T-helper 17 cell (primary cell): ENCODE measurements at regions not wholly inside any gene's neighbourhood (a gene's known extent, or its start where the extent isn't known, plus 50 kb on each side); places are given as distances from the start of the nearest gene placed in this dataset.
"Not testable (repeated sequence)": the region's sequence is repeated elsewhere in the genome, so short reads cannot be mapped to it uniquely, and the experiment has no call there.

Experiments
- ATAC-seq: fragments of 150-1000 bp; cut with Tn5 transposase; 2 replicates; pipeline ENCODE4 v1.10.0; 2021; ENCODE audit warnings: mild to moderate bottlenecking, moderate library complexity
- DNase-seq, 3 donors: peaks; one replicate each; pipeline versions ENCODE4 v3.0.0 to v3.0.0-alpha.2; 2020 to 2021
- H3K9me3 ChIP-seq: one replicate; pipeline ENCODE4 v1.7.0; 2013; ENCODE audit warnings: low read length, mild to moderate bottlenecking; ENCODE audit not compliant: control insufficient read depth, poor library complexity, severe bottlenecking
- H3K27ac Mint-ChIP-seq: one replicate; pipeline ENCODE4 v1.8.0; 2022; ENCODE audit warnings: mild to moderate bottlenecking, moderate library complexity, mixed read lengths
- H3K27me3 Mint-ChIP-seq: one replicate; pipeline ENCODE4 v1.8.0; 2022; ENCODE audit warnings: mixed read lengths
- H3K36me3 Mint-ChIP-seq: one replicate; pipeline ENCODE4 v1.8.0; 2022; ENCODE audit warnings: low read depth, mixed read lengths
- H3K4me1 Mint-ChIP-seq: one replicate; pipeline ENCODE4 v1.8.0; 2022; ENCODE audit warnings: mild to moderate bottlenecking, mixed read lengths
- H3K4me3 Mint-ChIP-seq: one replicate; pipeline ENCODE4 v1.8.0; 2022; ENCODE audit warnings: mild to moderate bottlenecking, moderate library complexity, mixed read lengths

GRCh38 chr12:25690996-25691864, 138.1 kb upstream of the LMNTD1 start:
- H3K4me3 Mint-ChIP-seq, result no peak overlapping the region
- ATAC-seq (no peak), DNase-seq (no peak)
- H3K36me3 Mint-ChIP-seq, result peaks cover 2% of the 10 kb centered on the region
- no peak overlapping the region for H3K27ac Mint-ChIP-seq
- H3K4me1 Mint-ChIP-seq, result no peaks in the 10 kb centered on the region
- H3K9me3 ChIP-seq, result no peaks in the 10 kb centered on the region
- no peaks in the 10 kb centered on the region for H3K27me3 Mint-ChIP-seq

DNA sequence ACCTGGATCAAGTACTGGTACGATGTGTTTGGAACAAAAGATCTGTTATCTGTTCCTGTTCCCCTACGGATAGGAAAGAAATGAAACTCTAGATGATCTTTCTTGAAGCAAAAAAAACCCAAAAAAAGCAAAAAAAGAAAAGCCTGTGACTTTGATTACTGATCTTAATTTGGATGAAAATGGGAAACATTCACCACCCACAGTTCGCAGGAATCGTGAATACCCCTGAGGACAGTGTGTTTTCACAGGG, 138.7 kb upstream of the LMNTD1 start:
- no peak overlapping the region for H3K27ac Mint-ChIP-seq
- no peak for DNase-seq
- ATAC-seq, result no peak
- peaks cover 2% of the 10 kb centered on the region for H3K36me3 Mint-ChIP-seq
- no peak overlapping the region for H3K4me3 Mint-ChIP-seq
- H3K27me3 Mint-ChIP-seq, result no peaks in the 10 kb centered on the region
- no peaks in the 10 kb centered on the region for H3K4me1 Mint-ChIP-seq
- H3K9me3 ChIP-seq, result no peaks in the 10 kb centered on the region

GRCh38 chr12:25692115-25693035, 139.3 kb upstream of the LMNTD1 start:
- no peak overlapping the region for H3K4me3 Mint-ChIP-seq
- DNase-seq, result no peak
- no peaks in the 10 kb centered on the region for H3K9me3 ChIP-seq
- no peaks in the 10 kb centered on the region for H3K4me1 Mint-ChIP-seq
- H3K27me3 Mint-ChIP-seq, result no peaks in the 10 kb centered on the region
- no peak for ATAC-seq
- H3K36me3 Mint-ChIP-seq, result peaks cover under 1% of the 10 kb centered on the region
- H3K27ac Mint-ChIP-seq, result no peak overlapping the region

- H3K27ac Mint-ChIP-seq, result no peak overlapping the region
- H3K36me3 Mint-ChIP-seq, result no peaks in the 10 kb centered on the region
- H3K27me3 Mint-ChIP-seq, result no peaks in the 10 kb centered on the region
- no peak for DNase-seq
- H3K4me3 Mint-ChIP-seq, result no peak overlapping the region
- ATAC-seq, result no peak
- H3K9me3 ChIP-seq, result no peaks in the 10 kb centered on the region
- no peaks in the 10 kb centered on the region for H3K4me1 Mint-ChIP-seq
These were observed 141.0 kb upstream of the LMNTD1 start for GRCh38 chr12:25694072-25694471.

- no peak overlapping the region for H3K4me3 Mint-ChIP-seq
- H3K36me3 Mint-ChIP-seq, result no peaks in the 10 kb centered on the region
- H3K27ac Mint-ChIP-seq, result no peak overlapping the region
- DNase-seq (no peak), ATAC-seq (no peak)
- no peaks in the 10 kb centered on the region for H3K27me3 Mint-ChIP-seq
- H3K9me3 ChIP-seq, result no peaks in the 10 kb centered on the region
- no peaks in the 10 kb centered on the region for H3K4me1 Mint-ChIP-seq
These were observed 142.5 kb upstream of the LMNTD1 start for GRCh38 chr12:25695574-25695973.

- H3K4me3 Mint-ChIP-seq, result no peak overlapping the region
- no peaks in the 10 kb centered on the region for H3K4me1 Mint-ChIP-seq
- H3K9me3 ChIP-seq, result no peaks in the 10 kb centered on the region
- H3K27me3 Mint-ChIP-seq, result no peaks in the 10 kb centered on the region
- H3K27ac Mint-ChIP-seq, result no peak overlapping the region
- DNase-seq (no peak), ATAC-seq (no peak)
- no peaks in the 10 kb centered on the region for H3K36me3 Mint-ChIP-seq
These were observed 145.7 kb upstream of the LMNTD1 start for GRCh38 chr12:25698772-25699171.

GRCh38 chr12:25699454-25699853, 146.4 kb upstream of the LMNTD1 start:
- Mint-ChIP-seq H3K36me3 (no peaks in the 10 kb centered on the region), H3K4me3 (no peak overlapping the region), H3K4me1 (no peaks in the 10 kb centered on the region), H3K27ac (no peak overlapping the region), H3K27me3 (no peaks in the 10 kb centered on the region)
- H3K9me3 ChIP-seq, result no peaks in the 10 kb centered on the region
- no peak for DNase-seq
- no peak for ATAC-seq

DNA sequence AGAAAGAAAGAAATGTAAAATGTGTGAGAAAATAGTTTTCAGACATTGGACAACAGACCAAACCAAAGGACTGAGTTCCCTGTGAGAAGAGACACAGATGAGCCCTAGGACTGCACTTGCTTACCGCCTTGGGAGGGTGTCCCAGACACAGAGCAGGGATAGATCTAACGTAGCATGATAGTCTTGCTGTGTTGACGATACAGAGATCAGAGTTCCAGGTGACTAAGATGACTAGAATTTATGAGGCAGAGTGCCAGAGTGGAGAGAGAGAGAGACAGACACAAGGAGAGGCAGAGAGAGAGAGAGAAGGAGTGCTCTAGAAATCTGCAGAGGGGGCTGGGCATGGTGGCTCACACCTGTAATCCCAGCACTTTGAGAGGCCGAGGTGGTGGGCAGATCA, 148.2 kb upstream of the LMNTD1 start:
- Mint-ChIP-seq H3K36me3 (no peaks in the 10 kb centered on the region), H3K4me1 (no peaks in the 10 kb centered on the region), H3K27me3 (no peaks in the 10 kb centered on the region), H3K27ac (no peak overlapping the region), H3K4me3 (no peak overlapping the region)
- ATAC-seq (no peak), DNase-seq (no peak)
- H3K9me3 ChIP-seq, result no peaks in the 10 kb centered on the region

- ATAC-seq (no peak), DNase-seq (no peak)
- no peaks in the 10 kb centered on the region for H3K36me3 Mint-ChIP-seq
- H3K4me1 Mint-ChIP-seq, result no peaks in the 10 kb centered on the region
- no peaks in the 10 kb centered on the region for H3K27me3 Mint-ChIP-seq
- no peaks in the 10 kb centered on the region for H3K9me3 ChIP-seq
- no peak overlapping the region for H3K27ac Mint-ChIP-seq
- H3K4me3 Mint-ChIP-seq, result no peak overlapping the region
These were observed 149.5 kb upstream of the LMNTD1 start for GRCh38 chr12:25702553-25702952.

- no peaks in the 10 kb centered on the region for H3K4me1 Mint-ChIP-seq
- H3K27ac Mint-ChIP-seq, result no peak overlapping the region
- no peak for ATAC-seq
- H3K4me3 Mint-ChIP-seq, result no peak overlapping the region
- H3K27me3 Mint-ChIP-seq, result no peaks in the 10 kb centered on the region
- no peaks in the 10 kb centered on the region for H3K9me3 ChIP-seq
- DNase-seq, result no peak
- no peaks in the 10 kb centered on the region for H3K36me3 Mint-ChIP-seq
These were observed 152.2 kb upstream of the LMNTD1 start for GRCh38 chr12:25705261-25705660.

- DNase-seq, H3K27ac Mint-ChIP-seq, H3K4me1 Mint-ChIP-seq, ATAC-seq, H3K27me3 Mint-ChIP-seq, H3K36me3 Mint-ChIP-seq, H3K4me3 Mint-ChIP-seq, H3K9me3 ChIP-seq: not testable (repeated sequence)
These were observed 153.6 kb upstream of the LMNTD1 start for GRCh38 chr12:25706646-25707045.

DNA sequence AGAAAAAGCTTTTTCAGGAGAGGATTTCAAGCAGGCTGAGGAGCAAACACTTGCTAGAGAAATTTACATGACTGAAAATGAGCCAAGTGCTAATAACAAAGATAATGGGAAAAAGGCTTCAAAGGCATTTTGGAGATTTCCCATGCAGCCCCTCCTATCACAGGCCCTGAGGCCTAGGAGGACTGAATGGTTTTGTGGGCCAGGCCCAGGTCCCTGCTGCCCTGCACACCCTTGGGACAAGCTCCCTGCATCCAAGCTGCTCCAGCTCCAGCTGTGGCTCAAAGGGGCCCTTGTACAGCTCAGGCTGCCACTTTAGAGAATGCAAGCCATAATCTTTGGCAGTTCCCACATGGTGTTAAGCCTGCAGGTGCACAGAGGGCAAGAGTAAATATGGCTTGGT, 154.0 kb upstream of the LMNTD1 start:
- ATAC-seq (no peak), DNase-seq (no peak)
- no peaks in the 10 kb centered on the region for H3K36me3 Mint-ChIP-seq
- H3K4me3 Mint-ChIP-seq, result no peak overlapping the region
- H3K9me3 ChIP-seq, result no peaks in the 10 kb centered on the region
- H3K27ac Mint-ChIP-seq, result no peak overlapping the region
- H3K27me3 Mint-ChIP-seq, result no peaks in the 10 kb centered on the region
- no peaks in the 10 kb centered on the region for H3K4me1 Mint-ChIP-seq

DNA sequence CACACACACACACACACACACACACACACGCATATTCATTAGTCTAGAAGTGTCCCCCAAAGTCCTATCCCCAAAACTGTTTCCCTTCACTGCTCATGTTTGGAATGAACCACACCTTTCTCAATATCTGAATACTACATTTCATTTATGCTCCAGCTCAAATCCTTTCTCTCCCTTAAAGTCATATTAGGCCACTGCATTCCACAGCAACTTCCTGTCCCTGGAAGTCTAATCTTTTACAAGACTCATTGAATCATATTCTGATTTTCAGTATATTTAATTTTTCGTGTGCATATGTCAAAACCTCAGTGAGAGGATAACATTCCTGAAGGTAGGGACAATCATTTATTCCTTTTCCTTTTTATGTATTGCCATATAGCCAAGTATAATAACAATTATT, 155.6 kb upstream of the LMNTD1 start:
- no peak for ATAC-seq
- Mint-ChIP-seq H3K4me1 (no peaks in the 10 kb centered on the region), H3K4me3 (no peak overlapping the region)

DNA sequence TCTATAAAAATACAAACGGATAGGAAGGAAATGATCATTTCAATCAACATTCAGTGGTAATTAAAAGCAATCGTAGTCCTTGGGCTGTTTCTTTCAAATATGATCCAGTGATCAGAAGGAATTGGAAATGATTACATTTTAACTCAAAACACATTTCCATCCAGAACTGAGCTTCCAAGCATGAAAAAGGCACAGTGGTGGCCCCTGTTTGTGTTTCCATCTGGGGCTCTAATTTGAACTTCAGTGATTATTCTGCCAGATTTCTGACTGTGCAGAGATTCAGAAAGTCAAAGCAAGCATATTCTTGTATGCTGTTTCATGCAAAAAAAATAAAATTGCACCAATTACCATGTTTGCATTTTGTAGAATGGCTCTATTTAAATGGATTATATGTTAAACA, 157.0 kb upstream of the LMNTD1 start:
- H3K4me3 Mint-ChIP-seq, result no peak overlapping the region

More for the DNA sequence above, 155.6 kb upstream of the LMNTD1 start:
- no peaks in the 10 kb centered on the region for H3K9me3 ChIP-seq
- no peak overlapping the region for H3K27ac Mint-ChIP-seq
- no peak for DNase-seq
- no peaks in the 10 kb centered on the region for H3K27me3 Mint-ChIP-seq
- H3K36me3 Mint-ChIP-seq, result no peaks in the 10 kb centered on the region

More for the DNA sequence above, 157.0 kb upstream of the LMNTD1 start:
- H3K9me3 ChIP-seq, result no peaks in the 10 kb centered on the region
- no peaks in the 10 kb centered on the region for H3K4me1 Mint-ChIP-seq
- no peaks in the 10 kb centered on the region for H3K36me3 Mint-ChIP-seq
- ATAC-seq (no peak), DNase-seq (no peak)
- H3K27me3 Mint-ChIP-seq, result no peaks in the 10 kb centered on the region
- H3K27ac Mint-ChIP-seq, result no peak overlapping the region
